ENCODE measurements at regions not wholly inside any gene's neighbourhood (a gene's known extent, or its start where the extent isn't known, plus 50 kb on each side); places are given as distances from the start of the nearest gene placed in this dataset.

DNA sequence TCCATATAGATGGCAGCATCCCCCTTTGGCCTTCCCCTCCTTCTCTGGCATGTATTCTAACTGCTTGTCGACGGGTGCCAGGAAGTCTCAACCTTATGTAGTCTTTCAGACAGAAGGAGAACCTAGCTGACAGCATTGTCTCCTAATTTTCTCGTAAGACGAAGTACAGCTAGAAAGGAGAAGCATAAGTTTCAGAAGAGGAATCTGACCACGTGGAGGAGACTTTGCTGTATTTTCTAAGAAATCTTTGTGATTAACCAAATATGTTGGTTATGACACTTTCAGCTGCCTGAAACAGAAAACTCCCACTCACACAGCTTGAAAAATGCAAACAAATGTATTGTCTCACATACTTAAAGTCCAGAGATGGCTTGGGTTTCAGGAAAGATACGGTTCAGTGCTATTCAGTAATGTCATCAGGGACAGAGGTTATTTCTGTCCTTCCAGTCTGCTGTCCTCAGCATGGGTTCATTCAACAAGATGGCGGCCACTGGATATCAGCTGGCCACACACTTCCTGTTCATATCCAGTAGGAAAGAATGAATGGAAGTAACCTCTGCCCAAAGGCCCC is 109.5 kb upstream of the ZNF648 start:
- TF ChIP-seq GATA2 (IDR thresholded peaks at IDR 0.05; ENCODE audit: low read depth, low read length) (no peak), GATA3 (IDR thresholded peaks at IDR 0.05; ENCODE audit: low read depth, low read length) (no peak)
